ENCODE measurements at regions not wholly inside any gene's neighbourhood (a gene's known extent, or its start where the extent isn't known, plus 50 kb on each side); places are given as distances from the start of the nearest gene placed in this dataset.

- H4K5ac ChIP-seq (ENCODE audit: insufficient read length, low read depth, low read length): no peak overlapping the region
Measured at GRCh38 chr2:56684327-56684726, 500.5 kb downstream of the CCDC85A start.

More at GRCh38 chr2:56684327-56684726, 500.5 kb downstream of the CCDC85A start:
- no peak overlapping the region for H2BK20ac ChIP-seq (ENCODE audit: low read length)
- no peak overlapping the region for H2BK15ac ChIP-seq (ENCODE audit: low read length)
- H3K27me3 ChIP-seq (replicated peaks in 1 of 4; ENCODE audit: control insufficient read depth in 3 of 4, extremely low read depth in 1 of 4, insufficient read depth in 3 of 4, low read length in 3 of 4): no peaks in the 10 kb centered on the region
- no peak for FAIRE-seq
- no peaks in the 10 kb centered on the region for H3K23me2 ChIP-seq (ENCODE audit: low read depth, low read length)
- ChIA-PET CTCF (ENCODE audit: partially characterized antibody) (interaction anchor here (1.0 kb wide), 1 partner anchor 12 kb away, joined by 3 read pairs; no protein-coding TSS in a partner anchor), POLR2A (ENCODE audit: partially characterized antibody) (no interaction called here)
- no peak overlapping the region for H3K9ac ChIP-seq (replicated peaks in 1 of 4; ENCODE audit: extremely low read depth in 1 of 4, low read depth in 3 of 4, low read length in 3 of 4)
- H2AFZ ChIP-seq (ENCODE audit: low read length): no peak overlapping the region
- no peak overlapping the region for H2BK120ac ChIP-seq (replicated peaks; ENCODE audit: low read depth, low read length)
- H3K36me3 ChIP-seq (ENCODE audit: control insufficient read depth in 2 of 4, insufficient read depth in 4 of 4, low read length in 3 of 4): no peaks in the 10 kb centered on the region
- no peak overlapping the region for H3K4me2 ChIP-seq (ENCODE audit: insufficient read depth in 1 of 2, low read depth in 2 of 2, low read length in 2 of 2)
- no peak overlapping the region for H4K8ac ChIP-seq (ENCODE audit: extremely low read depth, insufficient read depth, low read length)
- TF ChIP-seq ATF3 (IDR thresholded peaks at IDR 0.05; ENCODE audit: insufficient read depth, low read depth, low read length) (no peak), PHF8 (conservative IDR thresholded peaks at IDR 0.05; ENCODE audit: low read depth, low read length) (no peak), GTF2F1 (IDR thresholded peaks at IDR 0.05; ENCODE audit: borderline replicate concordance, low read depth, low read length) (no peak), SIN3A (conservative IDR thresholded peaks at IDR 0.05 in 1 of 2, IDR thresholded peaks at IDR 0.05 in 1 of 2; ENCODE audit: low read depth in 1 of 2, low read length in 2 of 2) (no peak), TAF7 (optimal IDR thresholded peaks at IDR 0.05; ENCODE audit: borderline replicate concordance, low read depth, low read length) (no peak), CHD1 (IDR thresholded peaks at IDR 0.05; ENCODE audit: low read depth, low read length) (no peak)
- H2BK12ac ChIP-seq (ENCODE audit: low read depth, low read length): no peak overlapping the region
- H3K4ac ChIP-seq (replicated peaks; ENCODE audit: insufficient read length, low read depth, low read length): no peak overlapping the region
- H3K14ac ChIP-seq (ENCODE audit: insufficient read length): no peak overlapping the region
- no peak overlapping the region for H3K27ac ChIP-seq (ENCODE audit: low read depth, low read length)
- 95% methylated on average over 1 of the region's 1 CpG; no CpG with 5 or more reads in 1 of the 2 experiments for WGBS, 2 experiments (ENCODE audit: extremely low coverage in 1 of 2, insufficient coverage in 1 of 2, insufficient read length in 1 of 2, insufficient replicate concordance in 2 of 2, low coverage in 1 of 2, low lambda C conversion rate in 2 of 2, missing lambda C conversion rate in 1 of 2)
- H3K56ac ChIP-seq (replicated peaks; ENCODE audit: insufficient read length, low read depth, low read length): no peak overlapping the region
- H2AK5ac ChIP-seq (ENCODE audit: low read depth, low read length): no peak overlapping the region
- no peaks in the 10 kb centered on the region for H3K79me2 ChIP-seq (ENCODE audit: control insufficient read depth in 1 of 2, insufficient read depth in 2 of 2, low read length in 2 of 2)
- no peak overlapping the region for H3K18ac ChIP-seq (ENCODE audit: extremely low read depth, low read length)
- H3K9me3 ChIP-seq (ENCODE audit: insufficient read depth in 2 of 2, low read depth in 1 of 2, low read length in 1 of 2): no peaks in the 10 kb centered on the region
- no peaks in the 10 kb centered on the region for H3K4me1 ChIP-seq (replicated peaks in 1 of 4; ENCODE audit: control insufficient read depth in 3 of 4, insufficient read depth in 4 of 4, low read length in 3 of 4)
- no peak for DNase-seq (ENCODE audit: low read depth in 1 of 2, low spot score in 2 of 2)
- no peak overlapping the region for H3K23ac ChIP-seq (ENCODE audit: insufficient read length)
- H2BK5ac ChIP-seq (ENCODE audit: low read depth, low read length): no peak overlapping the region
- no peaks in the 10 kb centered on the region for H4K20me1 ChIP-seq (replicated peaks in 1 of 2; ENCODE audit: control insufficient read depth in 1 of 2, insufficient read depth in 2 of 2, low read length in 2 of 2)
- H4K91ac ChIP-seq (replicated peaks; ENCODE audit: insufficient read length, low read length): no peak overlapping the region
- H3K4me3 ChIP-seq (ENCODE audit: extremely low read depth in 1 of 4, insufficient read depth in 2 of 4, low read depth in 3 of 4, low read length in 4 of 4): no peak overlapping the region
- no peaks in the 10 kb centered on the region for H3K79me1 ChIP-seq (ENCODE audit: low read depth, low read length)

Data from H1 (cell line).